Glutamatergic neuron (in vitro differentiated cells): ENCODE measurements at regions not wholly inside any gene's neighbourhood (a gene's known extent, or its start where the extent isn't known, plus 50 kb on each side); places are given as distances from the start of the nearest gene placed in this dataset.

ENCODE experiments used
- DNase-seq: peaks from one replicate; pipeline ENCODE4 v3.0.0; 2022
- H3K27ac Mint-ChIP-seq: one replicate; pipeline ENCODE4 v1.8.0; 2020; ENCODE audit warnings: mild to moderate bottlenecking, mixed read lengths, inconsistent platforms; ENCODE audit not compliant: unreplicated experiment
- H3K27me3 Mint-ChIP-seq: one replicate; pipeline ENCODE4 v1.8.0; 2020; ENCODE audit warnings: mild to moderate bottlenecking, moderate library complexity, mixed read lengths, inconsistent platforms; ENCODE audit not compliant: unreplicated experiment
- H3K36me3 Mint-ChIP-seq: one replicate; pipeline ENCODE4 v1.8.0; 2020; ENCODE audit warnings: mild to moderate bottlenecking, mixed read lengths, inconsistent platforms; ENCODE audit not compliant: unreplicated experiment
- H3K4me1 Mint-ChIP-seq: one replicate; pipeline ENCODE4 v1.8.0; 2020; ENCODE audit warnings: mild to moderate bottlenecking, low read depth, mixed read lengths, inconsistent platforms; ENCODE audit not compliant: unreplicated experiment
- H3K4me3 Mint-ChIP-seq: one replicate; pipeline ENCODE4 v1.8.0; 2020; ENCODE audit warnings: mild to moderate bottlenecking, mixed read lengths, inconsistent platforms; ENCODE audit not compliant: unreplicated experiment
- H3K9me3 Mint-ChIP-seq: one replicate; pipeline ENCODE4 v1.8.0; 2020; ENCODE audit warnings: mild to moderate bottlenecking, moderate library complexity, mixed read lengths, inconsistent platforms; ENCODE audit not compliant: unreplicated experiment
- CTCF ChIP-seq: fragments of 200-600 bp; sonication (generic); IDR thresholded peaks from one replicate; pipeline ENCODE4 v1.5.0; 2021; ENCODE audit not compliant: partially characterized antibody, unreplicated experiment

- H3K36me3 Mint-ChIP-seq: no peaks in the 10 kb centered on the region
- peaks cover 29% of the 10 kb centered on the region for H3K4me1 Mint-ChIP-seq
- no peak for TF ChIP-seq CTCF
- H3K27ac Mint-ChIP-seq: no peak overlapping the region
- H3K9me3 Mint-ChIP-seq: peaks cover 2% of the 10 kb centered on the region
- H3K27me3 Mint-ChIP-seq: peaks cover 2% of the 10 kb centered on the region
- H3K4me3 Mint-ChIP-seq: no peak overlapping the region
- DNase-seq: no peak
These were observed 56.8 kb upstream of the CD34 start for GRCh38 chr1:207967703-207968102.

- Mint-ChIP-seq H3K4me3 (no peak overlapping the region), H3K4me1 (peaks cover 20% of the 10 kb centered on the region), H3K27ac (no peak overlapping the region), H3K9me3 (peaks cover 5% of the 10 kb centered on the region), H3K27me3 (peaks cover 2% of the 10 kb centered on the region), H3K36me3 (no peaks in the 10 kb centered on the region)
- DNase-seq: no peak
- TF ChIP-seq CTCF: no peak
These were observed 55.6 kb upstream of the CD34 start for GRCh38 chr1:207966521-207966920.

- H3K4me3 Mint-ChIP-seq: no peak overlapping the region
- H3K27ac Mint-ChIP-seq: no peak overlapping the region
- H3K36me3 Mint-ChIP-seq: no peaks in the 10 kb centered on the region
- no peak for TF ChIP-seq CTCF
- H3K9me3 Mint-ChIP-seq: peaks cover 5% of the 10 kb centered on the region
- H3K4me1 Mint-ChIP-seq: peaks cover 18% of the 10 kb centered on the region
- H3K27me3 Mint-ChIP-seq: peaks cover 2% of the 10 kb centered on the region
- no peak for DNase-seq
These were observed 54.8 kb upstream of the CD34 start for GRCh38 chr1:207965392-207966387.

DNA sequence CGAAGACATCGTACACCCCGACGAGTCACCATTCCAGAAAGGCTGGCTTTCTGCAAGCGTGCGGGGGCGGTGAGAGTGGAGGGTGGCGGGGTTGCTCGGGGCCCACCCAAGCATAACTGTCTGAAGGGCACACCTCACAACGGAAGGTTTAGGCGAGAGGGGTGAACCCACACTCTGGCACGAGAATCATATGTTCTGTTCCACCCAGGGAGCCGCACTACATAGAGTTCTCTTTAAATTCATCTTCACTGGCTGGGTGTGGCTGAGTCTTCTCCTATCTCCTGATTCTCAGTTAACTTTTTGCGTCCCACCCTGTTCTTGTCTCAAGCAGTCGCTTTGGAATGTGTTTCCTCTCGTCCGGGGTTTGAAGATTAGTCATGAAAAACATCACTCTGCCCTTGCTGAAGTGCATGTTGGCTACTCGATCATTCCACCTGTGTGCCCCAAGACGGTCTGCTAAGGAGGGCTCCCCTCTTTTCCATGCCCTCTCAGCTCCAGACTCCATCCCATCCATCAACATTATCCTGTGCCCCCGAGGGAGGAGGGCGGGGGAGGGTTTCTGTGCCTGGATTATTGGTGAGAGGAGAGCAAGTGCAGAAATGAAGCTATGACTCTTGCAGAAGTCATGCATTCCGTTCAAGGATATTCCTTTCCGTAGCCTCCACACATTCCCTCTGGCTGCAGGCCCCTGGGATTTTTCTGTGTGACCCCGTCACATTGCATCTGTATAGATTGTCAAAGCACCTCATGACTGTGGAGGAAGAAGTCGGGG lies 53.5 kb upstream of the CD34 start:
- peaks cover 5% of the 10 kb centered on the region for H3K9me3 Mint-ChIP-seq
- TF ChIP-seq CTCF: no peak
- no peak for DNase-seq
- H3K4me3 Mint-ChIP-seq: no peak overlapping the region
- peak overlapping the region; percentile 0 for H3K27ac Mint-ChIP-seq
- peaks cover 2% of the 10 kb centered on the region for H3K27me3 Mint-ChIP-seq
- H3K36me3 Mint-ChIP-seq: no peaks in the 10 kb centered on the region
- peaks cover 14% of the 10 kb centered on the region for H3K4me1 Mint-ChIP-seq
